VCaP (cell line): ENCODE measurements at regions not wholly inside any gene's neighbourhood (a gene's known extent, or its start where the extent isn't known, plus 50 kb on each side); places are given as distances from the start of the nearest gene placed in this dataset.

ENCODE experiments used
- H3K27ac ChIP-seq: fragments of 450-650 bp; 2 replicates; pipeline ENCODE4 v1.5.1; 2017
- CTCF ChIP-seq: fragments of 450-650 bp; conservative IDR thresholded peaks from 2 replicates; pipeline ENCODE4 v1.5.1; 2017; ENCODE audit warnings: mild to moderate bottlenecking, moderate library complexity

DNA sequence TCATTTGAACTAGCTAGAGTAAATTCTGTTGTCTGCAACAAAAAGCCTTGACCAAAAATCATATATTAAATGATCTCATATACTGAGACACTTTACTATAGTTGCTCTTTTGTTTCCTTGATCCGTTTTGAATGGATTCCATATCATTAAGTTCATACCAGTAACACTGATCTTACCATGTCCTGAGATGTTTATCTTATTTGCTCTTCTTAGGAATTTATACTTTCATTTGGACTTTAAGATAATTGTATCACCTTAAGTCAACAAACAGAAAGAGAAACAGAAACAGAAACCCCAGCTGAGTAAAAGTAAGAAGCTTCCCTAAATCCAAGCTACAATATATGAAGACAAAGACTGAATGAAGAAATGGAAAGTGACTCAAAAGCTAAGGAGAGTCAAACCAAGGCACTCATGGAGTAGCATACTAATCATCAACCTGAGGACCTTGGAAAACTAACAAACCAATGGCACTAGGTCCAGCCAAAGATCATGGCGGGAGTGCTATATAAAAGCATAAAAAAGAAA, 106.5 kb upstream of the COX10 start:
- no peak overlapping the region for H3K27ac ChIP-seq
- TF ChIP-seq CTCF, result no peak

GRCh38 chr17:13967416-13967815, 101.9 kb upstream of the COX10 start:
- no peak for TF ChIP-seq CTCF
- H3K27ac ChIP-seq, result no peak overlapping the region

DNA sequence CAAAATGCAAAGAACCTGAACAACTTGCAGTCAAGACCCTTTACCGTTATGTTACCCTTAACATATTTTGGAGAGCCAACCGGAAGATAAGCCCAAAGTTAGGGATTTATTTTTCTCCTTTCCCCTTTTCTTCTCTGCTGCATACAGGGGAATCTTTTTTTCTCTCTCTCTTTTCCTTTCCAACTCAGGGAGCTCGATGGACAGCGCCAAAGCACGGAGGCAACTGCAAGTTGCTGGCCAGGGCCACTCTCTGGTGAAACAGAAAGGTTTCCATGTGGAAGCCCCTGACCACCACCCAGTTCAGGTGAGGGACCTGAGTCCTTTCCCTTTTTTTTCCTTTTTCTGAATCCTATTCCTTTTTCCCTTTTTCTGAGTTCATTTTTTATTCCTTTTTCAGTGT, 98.8 kb upstream of the COX10 start:
- no peak for TF ChIP-seq CTCF
- no peak overlapping the region for H3K27ac ChIP-seq

GRCh38 chr17:13973960-13974651, 95.2 kb upstream of the COX10 start:
- TF ChIP-seq CTCF, result no peak
- no peak overlapping the region for H3K27ac ChIP-seq

DNA sequence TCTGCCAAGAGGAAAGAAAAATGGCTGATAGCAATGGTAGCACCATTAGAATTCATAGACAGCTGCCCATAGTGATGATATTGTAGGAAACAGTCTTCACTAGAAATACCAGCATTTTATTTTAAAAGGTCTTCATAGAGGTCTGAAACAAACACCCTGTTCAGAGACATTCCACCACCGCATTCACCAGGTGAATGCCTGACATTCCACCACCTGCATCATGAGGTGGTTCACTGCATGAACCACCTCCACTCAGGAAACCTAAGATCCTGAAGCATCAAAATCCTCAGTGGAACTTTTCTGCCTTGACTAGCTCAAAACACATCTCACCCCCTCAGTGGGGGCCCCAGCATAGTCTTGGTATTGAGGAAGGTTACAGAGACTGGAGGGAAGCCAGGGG, 91.5 kb upstream of the COX10 start:
- no peak overlapping the region for H3K27ac ChIP-seq
- no peak for TF ChIP-seq CTCF

GRCh38 chr17:13978478-13978877, 90.8 kb upstream of the COX10 start:
- no peak for TF ChIP-seq CTCF
- H3K27ac ChIP-seq, result no peak overlapping the region

DNA sequence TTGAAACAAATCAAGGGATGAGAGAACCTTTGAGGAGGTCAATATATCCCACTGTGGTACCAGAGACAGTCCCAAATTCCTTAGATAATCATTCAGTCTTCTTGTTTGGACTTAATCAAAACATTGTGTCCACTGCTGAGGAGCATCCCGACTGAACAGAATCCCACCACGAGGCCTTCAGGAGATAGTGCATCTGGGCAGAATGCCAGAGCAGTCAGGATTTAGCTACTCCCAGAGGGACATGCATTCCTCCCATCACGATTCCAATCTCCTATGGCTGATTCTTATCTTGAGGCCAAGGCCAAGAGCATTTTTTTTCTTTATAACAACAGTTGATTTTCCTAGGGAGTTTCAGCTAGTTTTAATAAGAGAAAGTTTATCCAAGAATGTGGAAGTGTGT, 87.4 kb upstream of the COX10 start:
- no peak for TF ChIP-seq CTCF

More for the DNA sequence above, 87.4 kb upstream of the COX10 start:
- H3K27ac ChIP-seq, result no peak overlapping the region
